COR-L47 (cell line): ENCODE measurements at regions not wholly inside any gene's neighbourhood (a gene's known extent, or its start where the extent isn't known, plus 50 kb on each side); places are given as distances from the start of the nearest gene placed in this dataset.

ENCODE experiments used
- DNase-seq: peaks from one replicate; lab custom pipeline; 2025; lab: John Stamatoyannopoulos, UW

GRCh38 chr7:144960763-144961162 lies 124.9 kb upstream of the TPK1 start:
- DNase-seq: no peak

GRCh38 chr7:144957998-144958397 lies 122.1 kb upstream of the TPK1 start:
- DNase-seq: no peak

GRCh38 chr7:144955422-144955821 lies 119.6 kb upstream of the TPK1 start:
- DNase-seq: no peak

- DNase-seq: no peak
Observed at GRCh38 chr7:144941127-144941526, 105.3 kb upstream of the TPK1 start.

GRCh38 chr7:144937199-144937598 lies 101.3 kb upstream of the TPK1 start:
- no peak for DNase-seq

GRCh38 chr7:144936314-144936713 lies 100.5 kb upstream of the TPK1 start:
- DNase-seq: no peak

GRCh38 chr7:144910411-144910810 lies 74.6 kb upstream of the TPK1 start:
- no peak for DNase-seq

GRCh38 chr7:144908943-144909556 lies 73.2 kb upstream of the TPK1 start:
- no peak for DNase-seq

GRCh38 chr7:144908324-144908723 lies 72.5 kb upstream of the TPK1 start:
- no peak for DNase-seq

- no peak for DNase-seq
Observed at GRCh38 chr7:144907577-144907976, 71.7 kb upstream of the TPK1 start.

- DNase-seq: no peak
Observed at GRCh38 chr7:144903201-144903600, 67.3 kb upstream of the TPK1 start.

- no peak for DNase-seq
Observed at GRCh38 chr7:144892761-144893160, 56.9 kb upstream of the TPK1 start.
